ENCODE measurements at regions not wholly inside any gene's neighbourhood (a gene's known extent, or its start where the extent isn't known, plus 50 kb on each side); places are given as distances from the start of the nearest gene placed in this dataset.

- peak in 3 of 8 donors; percentile 33 to 45 (median 37) for ATAC-seq
- TF ChIP-seq CTCF (IDR thresholded peaks at IDR 0.05) = peak in 8 of 9 donors; percentile 20 to 65 (median 38)
- intact Hi-C loops (cut with DNase I) = loop anchor here (2.0 to 10.0 kb wide), 5 partner anchors 150 to 155 kb away; no protein-coding TSS in a partner anchor
Measured at GRCh38 chr11:131217313-131218310, 152.8 kb upstream of the NTM start.

GRCh38 chr11:131218542-131218941 lies 151.9 kb upstream of the NTM start:
- WGBS, 2 donors = 97 to 100% methylated on average over 1 of the region's 1 CpG
- intact Hi-C loops (cut with DNase I) = loop anchor here in 7 of 10 donors (5.0 to 10.0 kb wide), 3 partner anchors 151 to 156 kb away; no protein-coding TSS in a partner anchor

More at GRCh38 chr11:131217313-131218310, 152.8 kb upstream of the NTM start:
- no peaks in the 10 kb centered on the region for H3K9me3 ChIP-seq
- peaks cover 0 to 13% (median 0%) of the 10 kb centered on the region in 7 donors for H3K27me3 ChIP-seq
- WGBS, 2 donors = 52 to 60% methylated on average over 8 of the region's 8 CpGs
- no peak overlapping the region for H3K4me3 ChIP-seq
- no peak for DNase-seq
- peaks cover 0 to 3% (median 0%) of the 10 kb centered on the region in 9 donors for H3K4me1 ChIP-seq
- no peak overlapping the region for H3K27ac ChIP-seq
- H3K36me3 ChIP-seq = no peaks in the 10 kb centered on the region

GRCh38 chr11:131219646-131220045 lies 150.8 kb upstream of the NTM start:
- Histone ChIP-seq H3K27ac (no peak overlapping the region), H3K9me3 (peaks cover 0 to 4% (median 0%) of the 10 kb centered on the region in 11 donors), H3K36me3 (no peaks in the 10 kb centered on the region), H3K4me1 (peaks cover 0 to 3% (median 0%) of the 10 kb centered on the region in 9 donors), H3K4me3 (no peak overlapping the region), H3K27me3 (peaks cover 0 to 14% (median 3%) of the 10 kb centered on the region in 7 donors)
- intact Hi-C loops (cut with DNase I) = loop anchor here in 7 of 10 donors (5.0 to 10.0 kb wide), 3 partner anchors 152 to 157 kb away; no protein-coding TSS in a partner anchor
- ATAC-seq (no peak), DNase-seq (no peak)
- TF ChIP-seq CTCF (IDR thresholded peaks at IDR 0.05) = no peak

More at GRCh38 chr11:131218542-131218941, 151.9 kb upstream of the NTM start:
- H3K36me3 ChIP-seq = no peaks in the 10 kb centered on the region
- ATAC-seq (no peak), DNase-seq (no peak)
- TF ChIP-seq CTCF (IDR thresholded peaks at IDR 0.05) = no peak
- no peak overlapping the region for H3K4me3 ChIP-seq
- H3K9me3 ChIP-seq = no peaks in the 10 kb centered on the region
- H3K27ac ChIP-seq = no peak overlapping the region
- H3K4me1 ChIP-seq = peaks cover 0 to 3% (median 0%) of the 10 kb centered on the region in 9 donors
- H3K27me3 ChIP-seq = peaks cover 0 to 15% (median 0%) of the 10 kb centered on the region in 7 donors

GRCh38 chr11:131223198-131223991 lies 147.0 kb upstream of the NTM start:
- Histone ChIP-seq H3K9me3 (peaks cover 0 to 16% (median 0%) of the 10 kb centered on the region in 11 donors), H3K36me3 (no peaks in the 10 kb centered on the region), H3K4me1 (no peaks in the 10 kb centered on the region), H3K4me3 (no peak overlapping the region), H3K27ac (no peak overlapping the region), H3K27me3 (peaks cover 0 to 16% (median 7%) of the 10 kb centered on the region in 7 donors)
- ATAC-seq (no peak), DNase-seq (no peak)
- TF ChIP-seq CTCF (IDR thresholded peaks at IDR 0.05) = no peak
- intact Hi-C loops (cut with DNase I) = no loop called here

Data from heart right ventricle (tissue), 16 donors.